B cell (primary cell): ENCODE measurements at regions not wholly inside any gene's neighbourhood (a gene's known extent, or its start where the extent isn't known, plus 50 kb on each side); places are given as distances from the start of the nearest gene placed in this dataset.

Experiments
- ATAC-seq: fragments of 200-7000 bp; cut with Tn5 transposase; one replicate; pipeline ENCODE4 v1.10.0; 2021; ENCODE audit warnings: low read depth, mild to moderate bottlenecking, moderate number of reproducible peaks, moderate library complexity
- CTCF ChIA-PET: fragments of 350-600 bp; sonication (Branson Sonifier 250); formaldehyde crosslinking; loops from one replicate; lab custom pipeline; 2021; ENCODE audit warnings: antibody characterized with exemption, inconsistent platforms; lab: Charles Lee
- POLR2A ChIA-PET: fragments of 350-600 bp; sonication (Branson Sonifier 250); formaldehyde crosslinking; loops from one replicate; lab custom pipeline; 2021; ENCODE audit warnings: antibody characterized with exemption; lab: Charles Lee
- DNase-seq: peaks from one replicate; pipeline ENCODE4 v3.0.0; 2013
- H2AFZ ChIP-seq: 2 replicates; pipeline ENCODE4 v1.6.1; 2012; ENCODE audit warnings: mild to moderate bottlenecking, low read depth, low read length; ENCODE audit not compliant: insufficient read depth, poor library complexity, severe bottlenecking
- H3K27ac ChIP-seq, 2 donors: 1 replicate in 1 of 2; 2 replicates in 1 of 2; pipeline ENCODE4 v1.5.1; 2012 to 2013; ENCODE audit warnings: low read length in 2 of 2, mild to moderate bottlenecking in 2 of 2, moderate library complexity in 1 of 2
- H3K27me3 ChIP-seq, 4 experiments: fragments of 200-600 bp in 1 of 4; sonication (generic) in 1 of 4; replicated peaks in 1 of 4; 1 replicate in 2 of 4; 2 replicates in 2 of 4; pipeline versions ENCODE4 v1.6.1 to v1.7.0; 2013 to 2016; ENCODE audit warnings: low read length in 3 of 4, mild to moderate bottlenecking in 2 of 4, mixed read lengths in 1 of 4, moderate library complexity in 1 of 4; ENCODE audit not compliant: insufficient read depth in 4 of 4, control insufficient read depth in 3 of 4; ENCODE audit errors: control extremely low read depth in 1 of 4
- H3K36me3 ChIP-seq, 2 experiments: replicated peaks in 1 of 2; 1 replicate in 1 of 2; 2 replicates in 1 of 2; pipeline versions ENCODE4 v1.6.1 to v1.7.1; 2013; ENCODE audit warnings: low read length in 1 of 2; ENCODE audit not compliant: insufficient read depth in 2 of 2, control insufficient read depth in 1 of 2; ENCODE audit errors: control extremely low read depth in 1 of 2, extremely low read depth in 1 of 2
- H3K4me1 ChIP-seq, 2 donors: fragments of 200-600 bp in 1 of 2; sonication (generic) in 1 of 2; 1 replicate in 1 of 2; 2 replicates in 1 of 2; pipeline versions ENCODE4 v1.5.1 to v1.6.1; 2013 to 2017; ENCODE audit warnings: low read length in 2 of 2; ENCODE audit not compliant: control insufficient read depth in 2 of 2, insufficient read depth in 2 of 2
- H3K4me2 ChIP-seq: replicated peaks from 2 replicates; pipeline ENCODE3; 2012; ENCODE audit warnings: mild to moderate bottlenecking, low read depth, low read length; ENCODE audit not compliant: poor library complexity, severe bottlenecking
- H3K4me3 ChIP-seq, 5 experiments: fragments of 200-600 bp in 1 of 5; sonication (generic) in 1 of 5; 1 replicate in 3 of 5; 2 replicates in 2 of 5; pipeline versions ENCODE4 v1.5.1 to v1.7.0; 2011 to 2016; ENCODE audit warnings: low read length in 4 of 5, mild to moderate bottlenecking in 4 of 5, low read depth in 2 of 5, control low read depth in 1 of 5, moderate library complexity in 1 of 5; ENCODE audit not compliant: insufficient read depth in 1 of 5; ENCODE audit errors: control extremely low read depth in 1 of 5, extremely low read depth in 1 of 5
- H3K79me2 ChIP-seq: fragments of 200-600 bp; sonication (generic); one replicate; pipeline ENCODE4 v1.6.0; 2016; ENCODE audit warnings: low read length; ENCODE audit not compliant: control insufficient read depth, insufficient read depth
- H3K9ac ChIP-seq: fragments of 200-600 bp; sonication (generic); 2 replicates; pipeline ENCODE4 v1.6.1; 2017; ENCODE audit warnings: mild to moderate bottlenecking, low read length, moderate library complexity
- H3K9me3 ChIP-seq, 3 donors: one replicate each; pipeline versions ENCODE4 v1.6.1 to v1.7.1; 2013; ENCODE audit warnings: low read length in 2 of 3; ENCODE audit not compliant: control insufficient read depth in 2 of 3, insufficient read depth in 1 of 3; ENCODE audit errors: control extremely low read depth in 1 of 3
- H4K20me1 ChIP-seq: 2 replicates; pipeline ENCODE4 v1.6.0; 2012; ENCODE audit warnings: mild to moderate bottlenecking, low read length; ENCODE audit not compliant: insufficient read depth, control insufficient read depth, poor library complexity, severe bottlenecking
- H3K27ac Mint-ChIP-seq: one replicate; pipeline ENCODE4 v1.8.0; 2021; ENCODE audit warnings: mixed read lengths
- H3K27me3 Mint-ChIP-seq: one replicate; pipeline ENCODE4 v1.8.0; 2021; ENCODE audit warnings: mixed read lengths
- H3K4me1 Mint-ChIP-seq: one replicate; pipeline ENCODE4 v1.8.0; 2021; ENCODE audit warnings: mixed read lengths
- H3K4me3 Mint-ChIP-seq: one replicate; pipeline ENCODE4 v1.8.0; 2021; ENCODE audit warnings: mixed read lengths
- H3K9me3 Mint-ChIP-seq: one replicate; pipeline ENCODE4 v1.8.0; 2022; ENCODE audit warnings: mixed read lengths; ENCODE audit not compliant: insufficient read depth
- CTCF ChIP-seq: fragments of 200-600 bp; IDR thresholded peaks from one replicate; pipeline ENCODE4 v1.8.0; 2022; ENCODE audit warnings: antibody characterized with exemption, mild to moderate bottlenecking
- EZH2 ChIP-seq: IDR thresholded peaks from 2 replicates; pipeline ENCODE4 v1.6.1; 2012; ENCODE audit warnings: borderline replicate concordance, low read depth, mild to moderate bottlenecking, moderate library complexity, low read length; ENCODE audit not compliant: insufficient read depth, poor library complexity, severe bottlenecking
- WGBS: methylation state at CpG from one replicate; pipeline ENCODE4 v1.1.5; 2013; ENCODE audit warnings: missing lambda C conversion rate; ENCODE audit not compliant: insufficient coverage; 5-methylcytosine and 5-hydroxymethylcytosine counted together
- intact Hi-C: fragments of 100-400 bp; cut with micrococcal nuclease; formaldehyde crosslinking; loops from one replicate; pipeline ENCODE4 v1.10.0; 2022

GRCh38 chr2:74072565-74072964 is 75.1 kb downstream of the BOLA3 start:
- no peaks in the 10 kb centered on the region for H3K27me3 Mint-ChIP-seq
- ChIA-PET CTCF (no interaction called here), POLR2A (interaction anchor here (0.7 kb wide), 1 partner anchor 124 kb away, joined by 10 read pairs; no protein-coding TSS in a partner anchor)
- Histone ChIP-seq H3K9ac (no peak overlapping the region), H3K9me3 (peaks cover 0 to 4% (median 1%) of the 10 kb centered on the region in 3 donors), H3K4me1 (no peaks in the 10 kb centered on the region), H3K4me2 (no peak overlapping the region), H3K27me3 (no peaks in the 10 kb centered on the region), H3K79me2 (peaks cover 45% of the 10 kb centered on the region), H3K36me3 (peaks cover 15 to 35% of the 10 kb centered on the region in 2 experiments), H3K27ac (no peak overlapping the region), H2AFZ (no peak overlapping the region), H4K20me1 (peaks cover 28% of the 10 kb centered on the region), H3K4me3 (no peak overlapping the region)
- H3K9me3 Mint-ChIP-seq: no peaks in the 10 kb centered on the region
- WGBS: no CpG with 5 or more reads among the region's 1 CpG
- intact Hi-C loops: no loop called here
- H3K4me3 Mint-ChIP-seq: no peak overlapping the region
- no peak overlapping the region for H3K27ac Mint-ChIP-seq
- H3K4me1 Mint-ChIP-seq: peaks cover 7% of the 10 kb centered on the region
- no peak for TF ChIP-seq EZH2
- TF ChIP-seq CTCF: no peak
- ATAC-seq (no peak), DNase-seq (no peak)

GRCh38 chr2:74074487-74074886 is 73.2 kb downstream of the BOLA3 start:
- Mint-ChIP-seq H3K27ac (no peak overlapping the region), H3K4me3 (no peak overlapping the region), H3K27me3 (no peaks in the 10 kb centered on the region), H3K9me3 (no peaks in the 10 kb centered on the region), H3K4me1 (peaks cover 6% of the 10 kb centered on the region)
- Histone ChIP-seq H3K27ac (no peak overlapping the region), H3K9me3 (peaks cover 0 to 3% (median 0%) of the 10 kb centered on the region in 3 donors), H3K27me3 (no peaks in the 10 kb centered on the region), H3K79me2 (peaks cover 38% of the 10 kb centered on the region), H3K4me2 (no peak overlapping the region), H2AFZ (no peak overlapping the region), H3K4me1 (peaks cover under 1 to 1% of the 10 kb centered on the region in 2 donors), H4K20me1 (peaks cover 17% of the 10 kb centered on the region), H3K36me3 (peaks cover 15 to 40% of the 10 kb centered on the region in 2 experiments), H3K4me3 (no peak overlapping the region), H3K9ac (no peak overlapping the region)
- WGBS: 94% methylated on average over 3 of the region's 4 CpGs
- POLR2A ChIA-PET: no interaction called here
- TF ChIP-seq EZH2: no peak
- no peak for TF ChIP-seq CTCF
- CTCF ChIA-PET: no interaction called here
- no peak for ATAC-seq
- intact Hi-C loops: no loop called here
- no peak for DNase-seq
